T-helper 2 cell treated with Interferon-gamma antibody and Interleukin-4, amounts not matched to agents 5 μg/mL and 100 μg/mL, for 36 hours (primary cell): ENCODE measurements at regions not wholly inside any gene's neighbourhood (a gene's known extent, or its start where the extent isn't known, plus 50 kb on each side); places are given as distances from the start of the nearest gene placed in this dataset.
A peak's percentile ranks its signal among the peaks of the same experiment; 100 is the strongest.
"Not testable (repeated sequence)": the region's sequence is repeated elsewhere in the genome, so short reads cannot be mapped to it uniquely, and the experiment has no call there.

Source experiments
- DNase-seq: peaks from one replicate; pipeline ENCODE4 v3.0.0; 2021; ENCODE audit warnings: low spot score
- H3K27ac Mint-ChIP-seq: one replicate; pipeline ENCODE4 v1.8.0; 2021; ENCODE audit warnings: mild to moderate bottlenecking, mixed read lengths
- H3K27me3 Mint-ChIP-seq: one replicate; pipeline ENCODE4 v1.8.0; 2021; ENCODE audit warnings: low read depth, mixed read lengths
- H3K36me3 Mint-ChIP-seq: one replicate; pipeline ENCODE4 v1.8.0; 2021; ENCODE audit warnings: low read depth, mixed read lengths
- H3K4me1 Mint-ChIP-seq: one replicate; pipeline ENCODE4 v1.8.0; 2021; ENCODE audit warnings: low read depth, mixed read lengths
- H3K4me3 Mint-ChIP-seq: one replicate; pipeline ENCODE4 v1.8.0; 2022; ENCODE audit warnings: mild to moderate bottlenecking, moderate library complexity, mixed read lengths
- H3K9me3 Mint-ChIP-seq: one replicate; pipeline ENCODE4 v1.8.0; 2021; ENCODE audit warnings: mixed read lengths

- H3K27me3 Mint-ChIP-seq = peaks cover 32% of the 10 kb centered on the region
These were observed 146.6 kb upstream of the PRSS16 start for GRCh38 chr6:27100921-27101320.

GRCh38 chr6:27101824-27102223, 145.7 kb upstream of the PRSS16 start:
- H3K27me3 Mint-ChIP-seq = peaks cover 27% of the 10 kb centered on the region
- H3K9me3 Mint-ChIP-seq = peaks cover 13% of the 10 kb centered on the region
- peaks cover 6% of the 10 kb centered on the region for H3K36me3 Mint-ChIP-seq
- peaks cover 3% of the 10 kb centered on the region for H3K4me1 Mint-ChIP-seq
- H3K4me3 Mint-ChIP-seq = no peak overlapping the region
- DNase-seq = no peak
- H3K27ac Mint-ChIP-seq = no peak overlapping the region

More at GRCh38 chr6:27100921-27101320, 146.6 kb upstream of the PRSS16 start:
- no peak for DNase-seq
- peaks cover 9% of the 10 kb centered on the region for H3K4me1 Mint-ChIP-seq
- no peak overlapping the region for H3K27ac Mint-ChIP-seq
- H3K4me3 Mint-ChIP-seq = no peak overlapping the region
- H3K9me3 Mint-ChIP-seq = peaks cover 18% of the 10 kb centered on the region
- peaks cover 7% of the 10 kb centered on the region for H3K36me3 Mint-ChIP-seq

GRCh38 chr6:27106382-27106781, 141.1 kb upstream of the PRSS16 start:
- no peak overlapping the region for H3K27ac Mint-ChIP-seq
- H3K4me1 Mint-ChIP-seq = no peaks in the 10 kb centered on the region
- DNase-seq = no peak
- H3K36me3 Mint-ChIP-seq = no peaks in the 10 kb centered on the region
- H3K4me3 Mint-ChIP-seq = no peak overlapping the region
- peaks cover 22% of the 10 kb centered on the region for H3K27me3 Mint-ChIP-seq
- no peaks in the 10 kb centered on the region for H3K9me3 Mint-ChIP-seq

- no peak for DNase-seq
- peaks cover 16% of the 10 kb centered on the region for H3K27me3 Mint-ChIP-seq
- peaks cover 18% of the 10 kb centered on the region for H3K9me3 Mint-ChIP-seq
- H3K36me3 Mint-ChIP-seq = no peaks in the 10 kb centered on the region
- H3K4me1 Mint-ChIP-seq = peaks cover 2% of the 10 kb centered on the region
- H3K27ac Mint-ChIP-seq = no peak overlapping the region
- H3K4me3 Mint-ChIP-seq = no peak overlapping the region
These were observed 135.8 kb upstream of the PRSS16 start for GRCh38 chr6:27111743-27112142.

GRCh38 chr6:27112974-27113373, 134.5 kb upstream of the PRSS16 start:
- Mint-ChIP-seq H3K4me1 (peaks cover 2% of the 10 kb centered on the region), H3K27me3 (peaks cover 12% of the 10 kb centered on the region), H3K4me3 (no peak overlapping the region), H3K36me3 (no peaks in the 10 kb centered on the region), H3K27ac (no peak overlapping the region), H3K9me3 (peaks cover 18% of the 10 kb centered on the region)
- no peak for DNase-seq

GRCh38 chr6:27119329-27119728, 128.2 kb upstream of the PRSS16 start:
- peaks cover 4% of the 10 kb centered on the region for H3K36me3 Mint-ChIP-seq
- H3K4me3 Mint-ChIP-seq = no peak overlapping the region
- H3K27me3 Mint-ChIP-seq = peaks cover 3% of the 10 kb centered on the region
- no peak for DNase-seq
- peaks cover 5% of the 10 kb centered on the region for H3K9me3 Mint-ChIP-seq
- no peak overlapping the region for H3K27ac Mint-ChIP-seq
- H3K4me1 Mint-ChIP-seq = peaks cover 14% of the 10 kb centered on the region

GRCh38 chr6:27119761-27120160, 127.7 kb upstream of the PRSS16 start:
- Mint-ChIP-seq H3K4me3 (no peak overlapping the region), H3K4me1 (peaks cover 15% of the 10 kb centered on the region), H3K27ac (no peak overlapping the region), H3K27me3 (peaks cover 3% of the 10 kb centered on the region), H3K9me3 (peaks cover 5% of the 10 kb centered on the region), H3K36me3 (peaks cover 4% of the 10 kb centered on the region)
- no peak for DNase-seq

- H3K27ac Mint-ChIP-seq = no peak overlapping the region
- H3K27me3 Mint-ChIP-seq = peaks cover 3% of the 10 kb centered on the region
- DNase-seq = no peak
- peaks cover 19% of the 10 kb centered on the region for H3K4me1 Mint-ChIP-seq
- H3K4me3 Mint-ChIP-seq = no peak overlapping the region
- H3K9me3 Mint-ChIP-seq = peaks cover 5% of the 10 kb centered on the region
- H3K36me3 Mint-ChIP-seq = peaks cover 6% of the 10 kb centered on the region
These were observed 125.9 kb upstream of the PRSS16 start for GRCh38 chr6:27121640-27122039.

GRCh38 chr6:27124252-27124657, 123.2 kb upstream of the PRSS16 start:
- Mint-ChIP-seq H3K4me3 (no peak overlapping the region), H3K36me3 (peaks cover 8% of the 10 kb centered on the region), H3K4me1 (peaks cover 39% of the 10 kb centered on the region), H3K27me3 (no peaks in the 10 kb centered on the region), H3K27ac (no peak overlapping the region), H3K9me3 (peaks cover 5% of the 10 kb centered on the region)
- DNase-seq = no peak

- Mint-ChIP-seq H3K4me1 (peaks cover 44% of the 10 kb centered on the region), H3K27me3 (no peaks in the 10 kb centered on the region), H3K4me3 (peak overlapping the region; percentile 90), H3K36me3 (peaks cover 6% of the 10 kb centered on the region), H3K9me3 (no peaks in the 10 kb centered on the region), H3K27ac (peak overlapping the region; percentile 93)
- no peak for DNase-seq
These were observed 121.3 kb upstream of the PRSS16 start for GRCh38 chr6:27126046-27126814.

- peak; percentile 80 for DNase-seq
- Mint-ChIP-seq H3K4me1 (peaks cover 44% of the 10 kb centered on the region), H3K4me3 (peak overlapping the region; percentile 90), H3K36me3 (peaks cover 6% of the 10 kb centered on the region), H3K9me3 (no peaks in the 10 kb centered on the region), H3K27ac (peak overlapping the region; percentile 93), H3K27me3 (no peaks in the 10 kb centered on the region)
These were observed 120.5 kb upstream of the PRSS16 start for GRCh38 chr6:27126815-27127537.

GRCh38 chr6:27127874-27128273, 119.6 kb upstream of the PRSS16 start:
- not testable (repeated sequence) for H3K9me3 Mint-ChIP-seq, H3K27me3 Mint-ChIP-seq, DNase-seq, H3K36me3 Mint-ChIP-seq
- H3K4me3 Mint-ChIP-seq = peak overlapping the region; percentile 90
- peak overlapping the region; percentile 93 for H3K27ac Mint-ChIP-seq
- H3K4me1 Mint-ChIP-seq = peaks cover 44% of the 10 kb centered on the region

GRCh38 chr6:27128311-27129094, 119.0 kb upstream of the PRSS16 start:
- Mint-ChIP-seq H3K4me1 (peaks cover 41% of the 10 kb centered on the region), H3K4me3 (peak overlapping the region; percentile 35), H3K36me3 (peaks cover 4% of the 10 kb centered on the region), H3K27ac (peak overlapping the region; percentile 31), H3K27me3 (peaks cover 3% of the 10 kb centered on the region), H3K9me3 (no peaks in the 10 kb centered on the region)
- DNase-seq = no peak
